ENCODE measurements at regions not wholly inside any gene's neighbourhood (a gene's known extent, or its start where the extent isn't known, plus 50 kb on each side); places are given as distances from the start of the nearest gene placed in this dataset.

- no peak for TF ChIP-seq REST (IDR thresholded peaks at IDR 0.05; ENCODE audit: unreplicated experiment)
- no peak for TF ChIP-seq CTCF (conservative IDR thresholded peaks at IDR 0.05; ENCODE audit: low read depth in 2 of 2)
- no peak for TF ChIP-seq EZH2 (IDR thresholded peaks at IDR 0.05; ENCODE audit: low read depth, unreplicated experiment)
- no peak for TF ChIP-seq CREB1 (CRISPR knock-in tag; IDR thresholded peaks at IDR 0.05; ENCODE audit: low read depth)
- no peak for TF ChIP-seq POLR2AphosphoS5 (IDR thresholded peaks at IDR 0.05; ENCODE audit: low read depth)
- no peak for TF ChIP-seq EZH2phosphoT487 (IDR thresholded peaks at IDR 0.05; ENCODE audit: unreplicated experiment)
- TF ChIP-seq, protein P1, sequence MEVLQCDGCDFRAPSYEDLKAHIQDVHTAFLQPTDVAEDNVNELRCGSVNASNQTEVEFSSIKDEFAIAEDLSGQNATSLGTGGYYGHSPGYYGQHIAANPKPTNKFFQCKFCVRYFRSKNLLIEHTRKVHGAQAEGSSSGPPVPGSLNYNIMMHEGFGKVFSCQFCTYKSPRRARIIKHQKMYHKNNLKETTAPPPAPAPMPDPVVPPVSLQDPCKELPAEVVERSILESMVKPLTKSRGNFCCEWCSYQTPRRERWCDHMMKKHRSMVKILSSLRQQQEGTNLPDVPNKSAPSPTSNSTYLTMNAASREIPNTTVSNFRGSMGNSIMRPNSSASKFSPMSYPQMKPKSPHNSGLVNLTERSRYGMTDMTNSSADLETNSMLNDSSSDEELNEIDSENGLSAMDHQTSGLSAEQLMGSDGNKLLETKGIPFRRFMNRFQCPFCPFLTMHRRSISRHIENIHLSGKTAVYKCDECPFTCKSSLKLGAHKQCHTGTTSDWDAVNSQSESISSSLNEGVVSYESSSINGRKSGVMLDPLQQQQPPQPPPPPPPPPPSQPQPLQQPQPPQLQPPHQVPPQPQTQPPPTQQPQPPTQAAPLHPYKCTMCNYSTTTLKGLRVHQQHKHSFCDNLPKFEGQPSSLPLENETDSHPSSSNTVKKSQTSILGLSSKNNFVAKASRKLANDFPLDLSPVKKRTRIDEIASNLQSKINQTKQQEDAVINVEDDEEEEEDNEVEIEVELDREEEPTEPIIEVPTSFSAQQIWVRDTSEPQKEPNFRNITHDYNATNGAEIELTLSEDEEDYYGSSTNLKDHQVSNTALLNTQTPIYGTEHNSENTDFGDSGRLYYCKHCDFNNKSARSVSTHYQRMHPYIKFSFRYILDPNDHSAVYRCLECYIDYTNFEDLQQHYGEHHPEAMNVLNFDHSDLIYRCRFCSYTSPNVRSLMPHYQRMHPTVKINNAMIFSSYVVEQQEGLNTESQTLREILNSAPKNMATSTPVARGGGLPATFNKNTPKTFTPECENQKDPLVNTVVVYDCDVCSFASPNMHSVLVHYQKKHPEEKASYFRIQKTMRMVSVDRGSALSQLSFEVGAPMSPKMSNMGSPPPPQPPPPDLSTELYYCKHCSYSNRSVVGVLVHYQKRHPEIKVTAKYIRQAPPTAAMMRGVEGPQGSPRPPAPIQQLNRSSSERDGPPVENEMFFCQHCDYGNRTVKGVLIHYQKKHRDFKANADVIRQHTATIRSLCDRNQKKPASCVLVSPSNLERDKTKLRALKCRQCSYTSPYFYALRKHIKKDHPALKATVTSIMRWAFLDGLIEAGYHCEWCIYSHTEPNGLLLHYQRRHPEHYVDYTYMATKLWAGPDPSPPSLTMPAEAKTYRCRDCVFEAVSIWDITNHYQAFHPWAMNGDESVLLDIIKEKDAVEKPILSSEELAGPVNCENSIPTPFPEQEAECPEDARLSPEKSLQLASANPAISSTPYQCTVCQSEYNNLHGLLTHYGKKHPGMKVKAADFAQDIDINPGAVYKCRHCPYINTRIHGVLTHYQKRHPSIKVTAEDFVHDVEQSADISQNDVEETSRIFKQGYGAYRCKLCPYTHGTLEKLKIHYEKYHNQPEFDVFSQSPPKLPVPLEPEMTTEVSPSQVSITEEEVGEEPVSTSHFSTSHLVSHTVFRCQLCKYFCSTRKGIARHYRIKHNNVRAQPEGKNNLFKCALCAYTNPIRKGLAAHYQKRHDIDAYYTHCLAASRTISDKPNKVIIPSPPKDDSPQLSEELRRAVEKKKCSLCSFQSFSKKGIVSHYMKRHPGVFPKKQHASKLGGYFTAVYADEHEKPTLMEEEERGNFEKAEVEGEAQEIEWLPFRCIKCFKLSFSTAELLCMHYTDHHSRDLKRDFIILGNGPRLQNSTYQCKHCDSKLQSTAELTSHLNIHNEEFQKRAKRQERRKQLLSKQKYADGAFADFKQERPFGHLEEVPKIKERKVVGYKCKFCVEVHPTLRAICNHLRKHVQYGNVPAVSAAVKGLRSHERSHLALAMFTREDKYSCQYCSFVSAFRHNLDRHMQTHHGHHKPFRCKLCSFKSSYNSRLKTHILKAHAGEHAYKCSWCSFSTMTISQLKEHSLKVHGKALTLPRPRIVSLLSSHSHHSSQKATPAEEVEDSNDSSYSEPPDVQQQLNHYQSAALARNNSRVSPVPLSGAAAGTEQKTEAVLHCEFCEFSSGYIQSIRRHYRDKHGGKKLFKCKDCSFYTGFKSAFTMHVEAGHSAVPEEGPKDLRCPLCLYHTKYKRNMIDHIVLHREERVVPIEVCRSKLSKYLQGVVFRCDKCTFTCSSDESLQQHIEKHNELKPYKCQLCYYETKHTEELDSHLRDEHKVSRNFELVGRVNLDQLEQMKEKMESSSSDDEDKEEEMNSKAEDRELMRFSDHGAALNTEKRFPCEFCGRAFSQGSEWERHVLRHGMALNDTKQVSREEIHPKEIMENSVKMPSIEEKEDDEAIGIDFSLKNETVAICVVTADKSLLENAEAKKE (CRISPR knock-in tag; IDR thresholded peaks at IDR 0.05) = no peak
- TF ChIP-seq ZNF114 (CRISPR knock-in tag; IDR thresholded peaks at IDR 0.05) = no peak
- TF ChIP-seq ZNF331 (CRISPR knock-in tag; IDR thresholded peaks at IDR 0.05; ENCODE audit: low read depth) = no peak
Observed at GRCh38 chr7:148474481-148475025, 116.0 kb upstream of the C7orf33 start.
